Naive B cell (primary cell): ENCODE measurements at regions not wholly inside any gene's neighbourhood (a gene's known extent, or its start where the extent isn't known, plus 50 kb on each side); places are given as distances from the start of the nearest gene placed in this dataset.

Experiments
- ATAC-seq, 2 donors: fragments of 150-1000 bp; cut with Tn5 transposase; 2 replicates each; pipeline ENCODE4 v1.10.0; 2021; ENCODE audit warnings: low read depth in 2 of 2, mild to moderate bottlenecking in 2 of 2, moderate library complexity in 2 of 2
- DNase-seq: peaks from one replicate; pipeline ENCODE4 v3.0.0; 2022
- H3K27ac Mint-ChIP-seq, 6 donors: one replicate each; pipeline ENCODE4 v1.8.0; 2020 to 2022; ENCODE audit warnings: mild to moderate bottlenecking in 6 of 6, mixed read lengths in 6 of 6, moderate library complexity in 5 of 6, inconsistent platforms in 2 of 6
- H3K27me3 Mint-ChIP-seq, 3 donors: one replicate each; pipeline ENCODE4 v1.8.0; 2021 to 2022; ENCODE audit warnings: mixed read lengths in 3 of 3, mild to moderate bottlenecking in 1 of 3
- H3K36me3 Mint-ChIP-seq, 2 donors: one replicate each; pipeline ENCODE4 v1.8.0; 2020 to 2022; ENCODE audit warnings: mixed read lengths in 2 of 2, inconsistent platforms in 1 of 2, mild to moderate bottlenecking in 1 of 2
- H3K4me1 Mint-ChIP-seq, 3 donors: one replicate each; pipeline ENCODE4 v1.8.0; 2020 to 2022; ENCODE audit warnings: mixed read lengths in 3 of 3, inconsistent platforms in 1 of 3, mild to moderate bottlenecking in 1 of 3, moderate library complexity in 1 of 3
- H3K4me3 Mint-ChIP-seq, 8 donors: one replicate each; pipeline ENCODE4 v1.8.0; 2020 to 2022; ENCODE audit warnings: mild to moderate bottlenecking in 8 of 8, mixed read lengths in 8 of 8, moderate library complexity in 8 of 8, inconsistent platforms in 2 of 8
- H3K9me3 Mint-ChIP-seq, 7 donors: one replicate each; pipeline ENCODE4 v1.8.0; 2020 to 2022; ENCODE audit warnings: mixed read lengths in 7 of 7, mild to moderate bottlenecking in 5 of 7, inconsistent platforms in 2 of 7, moderate library complexity in 1 of 7

GRCh38 chr18:39935598-39935997 lies 2019.4 kb upstream of the PIK3C3 start:
- ATAC-seq = no peak
- no peaks in the 10 kb centered on the region for H3K27me3 Mint-ChIP-seq

GRCh38 chr18:39918847-39919246 lies 2036.2 kb upstream of the PIK3C3 start:
- H3K4me3 Mint-ChIP-seq = no peak overlapping the region
- ATAC-seq (no peak), DNase-seq (no peak)
- H3K27me3 Mint-ChIP-seq = no peaks in the 10 kb centered on the region
- H3K36me3 Mint-ChIP-seq = no peaks in the 10 kb centered on the region
- peaks cover 0 to 9% (median 3%) of the 10 kb centered on the region in 7 donors for H3K9me3 Mint-ChIP-seq
- no peak overlapping the region for H3K27ac Mint-ChIP-seq
- no peaks in the 10 kb centered on the region for H3K4me1 Mint-ChIP-seq

More at GRCh38 chr18:39935598-39935997, 2019.4 kb upstream of the PIK3C3 start:
- H3K27ac Mint-ChIP-seq = no peak overlapping the region
- DNase-seq = no peak
- no peaks in the 10 kb centered on the region for H3K36me3 Mint-ChIP-seq
- no peaks in the 10 kb centered on the region for H3K4me1 Mint-ChIP-seq
- no peak overlapping the region for H3K4me3 Mint-ChIP-seq
- peaks cover 0 to 12% (median 9%) of the 10 kb centered on the region in 7 donors for H3K9me3 Mint-ChIP-seq

- Mint-ChIP-seq H3K9me3 (peaks cover 3 to 14% (median 7%) of the 10 kb centered on the region in 7 donors), H3K36me3 (no peaks in the 10 kb centered on the region), H3K4me3 (no peak overlapping the region), H3K27me3 (no peaks in the 10 kb centered on the region), H3K27ac (no peak overlapping the region), H3K4me1 (no peaks in the 10 kb centered on the region)
- DNase-seq (no peak), ATAC-seq (no peak)
Observed at GRCh38 chr18:39913672-39914366, 2041.2 kb upstream of the PIK3C3 start.

- Mint-ChIP-seq H3K36me3 (no peaks in the 10 kb centered on the region), H3K4me3 (no peak overlapping the region), H3K27me3 (no peaks in the 10 kb centered on the region), H3K4me1 (no peaks in the 10 kb centered on the region), H3K27ac (no peak overlapping the region), H3K9me3 (peaks cover 3 to 17% (median 9%) of the 10 kb centered on the region in 7 donors)
- ATAC-seq (no peak), DNase-seq (no peak)
Observed at GRCh38 chr18:39911716-39912115, 2043.3 kb upstream of the PIK3C3 start.

GRCh38 chr18:39909706-39910105 lies 2045.3 kb upstream of the PIK3C3 start:
- no peaks in the 10 kb centered on the region for H3K27me3 Mint-ChIP-seq
- H3K36me3 Mint-ChIP-seq = no peaks in the 10 kb centered on the region
- DNase-seq (no peak), ATAC-seq (no peak)
- H3K4me3 Mint-ChIP-seq = no peak overlapping the region
- no peaks in the 10 kb centered on the region for H3K4me1 Mint-ChIP-seq
- no peak overlapping the region for H3K27ac Mint-ChIP-seq
- H3K9me3 Mint-ChIP-seq = peaks cover 3 to 14% (median 9%) of the 10 kb centered on the region in 7 donors

GRCh38 chr18:39886136-39886535 lies 2068.9 kb upstream of the PIK3C3 start:
- ATAC-seq (no peak), DNase-seq (no peak)
- H3K36me3 Mint-ChIP-seq = no peaks in the 10 kb centered on the region
- no peak overlapping the region for H3K27ac Mint-ChIP-seq
- peaks cover 0 to 5% (median 0%) of the 10 kb centered on the region in 7 donors for H3K9me3 Mint-ChIP-seq
- H3K4me1 Mint-ChIP-seq = no peaks in the 10 kb centered on the region
- no peaks in the 10 kb centered on the region for H3K27me3 Mint-ChIP-seq
- no peak overlapping the region for H3K4me3 Mint-ChIP-seq

- H3K9me3 Mint-ChIP-seq = peaks cover 0 to 14% (median 0%) of the 10 kb centered on the region in 7 donors
- no peaks in the 10 kb centered on the region for H3K27me3 Mint-ChIP-seq
- DNase-seq (no peak), ATAC-seq (no peak)
- H3K27ac Mint-ChIP-seq = no peak overlapping the region
- no peaks in the 10 kb centered on the region for H3K4me1 Mint-ChIP-seq
- H3K4me3 Mint-ChIP-seq = no peak overlapping the region
- no peaks in the 10 kb centered on the region for H3K36me3 Mint-ChIP-seq
Observed at GRCh38 chr18:39872651-39873050, 2082.4 kb upstream of the PIK3C3 start.

- Mint-ChIP-seq H3K27me3 (no peaks in the 10 kb centered on the region), H3K36me3 (no peaks in the 10 kb centered on the region), H3K9me3 (peaks cover 0 to 14% (median 0%) of the 10 kb centered on the region in 7 donors), H3K27ac (no peak overlapping the region), H3K4me3 (no peak overlapping the region), H3K4me1 (no peaks in the 10 kb centered on the region)
- no peak for ATAC-seq
- DNase-seq = no peak
Observed at GRCh38 chr18:39871961-39872360, 2083.1 kb upstream of the PIK3C3 start.

- Mint-ChIP-seq H3K4me1 (no peaks in the 10 kb centered on the region), H3K27me3 (no peaks in the 10 kb centered on the region), H3K9me3 (peaks cover 0 to 7% (median 0%) of the 10 kb centered on the region in 7 donors), H3K4me3 (no peak overlapping the region), H3K36me3 (no peaks in the 10 kb centered on the region), H3K27ac (no peak overlapping the region)
- ATAC-seq (no peak), DNase-seq (no peak)
Observed at GRCh38 chr18:39870591-39870990, 2084.4 kb upstream of the PIK3C3 start.

GRCh38 chr18:39863916-39864315 lies 2091.1 kb upstream of the PIK3C3 start:
- H3K4me3 Mint-ChIP-seq = no peak overlapping the region
- no peaks in the 10 kb centered on the region for H3K36me3 Mint-ChIP-seq
- H3K27me3 Mint-ChIP-seq = no peaks in the 10 kb centered on the region
- ATAC-seq (no peak), DNase-seq (no peak)
- no peaks in the 10 kb centered on the region for H3K4me1 Mint-ChIP-seq
- H3K9me3 Mint-ChIP-seq = peaks cover 0 to 6% (median 2%) of the 10 kb centered on the region in 7 donors
- H3K27ac Mint-ChIP-seq = no peak overlapping the region

GRCh38 chr18:39862341-39862740 lies 2092.7 kb upstream of the PIK3C3 start:
- Mint-ChIP-seq H3K4me1 (no peaks in the 10 kb centered on the region), H3K9me3 (peaks cover 0 to 6% (median 1%) of the 10 kb centered on the region in 7 donors), H3K27me3 (no peaks in the 10 kb centered on the region), H3K27ac (no peak overlapping the region), H3K36me3 (no peaks in the 10 kb centered on the region), H3K4me3 (no peak overlapping the region)
- DNase-seq (no peak), ATAC-seq (no peak)

- Mint-ChIP-seq H3K4me3 (peak overlapping the region in 1 of 8 donors; percentile 53), H3K27me3 (no peaks in the 10 kb centered on the region), H3K36me3 (no peaks in the 10 kb centered on the region), H3K9me3 (peaks cover 0 to 7% (median 3%) of the 10 kb centered on the region in 7 donors), H3K27ac (no peak overlapping the region), H3K4me1 (no peaks in the 10 kb centered on the region)
- DNase-seq (no peak), ATAC-seq (no peak)
Observed at GRCh38 chr18:39854291-39854690, 2100.7 kb upstream of the PIK3C3 start.

- no peak for DNase-seq
- Mint-ChIP-seq H3K27ac (no peak overlapping the region), H3K36me3 (no peaks in the 10 kb centered on the region), H3K4me1 (peaks cover 4% of the 10 kb centered on the region in 3 donors), H3K4me3 (no peak overlapping the region), H3K9me3 (peaks cover 0 to 7% (median 2%) of the 10 kb centered on the region in 7 donors), H3K27me3 (peaks cover 0 to 16% (median 16%) of the 10 kb centered on the region in 3 donors)
- no peak for ATAC-seq
Observed at GRCh38 chr18:39846265-39846664, 2108.8 kb upstream of the PIK3C3 start.

GRCh38 chr18:39845631-39846030 lies 2109.4 kb upstream of the PIK3C3 start:
- H3K9me3 Mint-ChIP-seq = peaks cover 0 to 6% (median 0%) of the 10 kb centered on the region in 7 donors
- H3K4me3 Mint-ChIP-seq = no peak overlapping the region
- H3K4me1 Mint-ChIP-seq = peaks cover 4% of the 10 kb centered on the region in 3 donors
- H3K36me3 Mint-ChIP-seq = no peaks in the 10 kb centered on the region
- H3K27ac Mint-ChIP-seq = no peak overlapping the region
- H3K27me3 Mint-ChIP-seq = peaks cover 0 to 20% (median 16%) of the 10 kb centered on the region in 3 donors
- DNase-seq = no peak
- no peak for ATAC-seq
